ENCODE measurements at regions not wholly inside any gene's neighbourhood (a gene's known extent, or its start where the extent isn't known, plus 50 kb on each side); places are given as distances from the start of the nearest gene placed in this dataset.

GRCh38 chr1:87723193-87723592 is 394.5 kb downstream of the LMO4 start:
- Histone ChIP-seq H3K9me3 (ENCODE audit: severe bottlenecking) (no peaks in the 10 kb centered on the region), H3K27ac (ENCODE audit: poor library complexity, severe bottlenecking) (no peak overlapping the region), H3K36me3 (ENCODE audit: low read depth) (no peaks in the 10 kb centered on the region), H3K4me3 (ENCODE audit: severe bottlenecking) (no peak overlapping the region), H3K4me1 (ENCODE audit: insufficient read depth, poor library complexity, severe bottlenecking) (no peaks in the 10 kb centered on the region), H3K27me3 (ENCODE audit: insufficient read depth, poor library complexity, severe bottlenecking) (no peaks in the 10 kb centered on the region)
- no peak for TF ChIP-seq CTCF (IDR thresholded peaks at IDR 0.05; ENCODE audit: poor library complexity, severe bottlenecking)
- no peak for DNase-seq (ENCODE audit: low spot score)
- ATAC-seq (ENCODE audit: low read depth), result no peak

- H3K27ac ChIP-seq (ENCODE audit: poor library complexity, severe bottlenecking), result no peak overlapping the region
- ATAC-seq (ENCODE audit: low read depth) (peak; percentile 33; the same call in 1 of the 3 replicates), DNase-seq (ENCODE audit: low spot score) (no peak)
- no peaks in the 10 kb centered on the region for H3K36me3 ChIP-seq (ENCODE audit: low read depth)
- no peaks in the 10 kb centered on the region for H3K9me3 ChIP-seq (ENCODE audit: severe bottlenecking)
- no peak overlapping the region for H3K4me3 ChIP-seq (ENCODE audit: severe bottlenecking)
- no peak for TF ChIP-seq CTCF (IDR thresholded peaks at IDR 0.05; ENCODE audit: poor library complexity, severe bottlenecking)
- H3K27me3 ChIP-seq (ENCODE audit: insufficient read depth, poor library complexity, severe bottlenecking), result no peaks in the 10 kb centered on the region
- H3K4me1 ChIP-seq (ENCODE audit: insufficient read depth, poor library complexity, severe bottlenecking), result no peaks in the 10 kb centered on the region
Measured at GRCh38 chr1:87728169-87728568, 399.5 kb downstream of the LMO4 start.

- Histone ChIP-seq H3K36me3 (ENCODE audit: low read depth) (no peaks in the 10 kb centered on the region), H3K4me3 (ENCODE audit: severe bottlenecking) (no peak overlapping the region), H3K27me3 (ENCODE audit: insufficient read depth, poor library complexity, severe bottlenecking) (no peaks in the 10 kb centered on the region), H3K27ac (ENCODE audit: poor library complexity, severe bottlenecking) (no peak overlapping the region), H3K4me1 (ENCODE audit: insufficient read depth, poor library complexity, severe bottlenecking) (no peaks in the 10 kb centered on the region), H3K9me3 (ENCODE audit: severe bottlenecking) (no peaks in the 10 kb centered on the region)
- no peak for DNase-seq (ENCODE audit: low spot score)
- no peak for ATAC-seq (ENCODE audit: low read depth)
- no peak for TF ChIP-seq CTCF (IDR thresholded peaks at IDR 0.05; ENCODE audit: poor library complexity, severe bottlenecking)
Measured at GRCh38 chr1:87730274-87731216, 401.9 kb downstream of the LMO4 start.

- H3K27me3 ChIP-seq (ENCODE audit: insufficient read depth, poor library complexity, severe bottlenecking), result no peaks in the 10 kb centered on the region
- no peak overlapping the region for H3K4me3 ChIP-seq (ENCODE audit: severe bottlenecking)
- no peak overlapping the region for H3K27ac ChIP-seq (ENCODE audit: poor library complexity, severe bottlenecking)
- no peaks in the 10 kb centered on the region for H3K36me3 ChIP-seq (ENCODE audit: low read depth)
- TF ChIP-seq CTCF (IDR thresholded peaks at IDR 0.05; ENCODE audit: poor library complexity, severe bottlenecking), result no peak
- DNase-seq (ENCODE audit: low spot score) (no peak), ATAC-seq (ENCODE audit: low read depth) (no peak)
- H3K9me3 ChIP-seq (ENCODE audit: severe bottlenecking), result no peaks in the 10 kb centered on the region
- H3K4me1 ChIP-seq (ENCODE audit: insufficient read depth, poor library complexity, severe bottlenecking), result no peaks in the 10 kb centered on the region
Measured at GRCh38 chr1:87733386-87733785, 404.7 kb downstream of the LMO4 start.

- no peak for TF ChIP-seq CTCF (IDR thresholded peaks at IDR 0.05; ENCODE audit: poor library complexity, severe bottlenecking)
- ATAC-seq (ENCODE audit: low read depth), result no peak
- H3K27ac ChIP-seq (ENCODE audit: poor library complexity, severe bottlenecking), result no peak overlapping the region
- no peak for DNase-seq (ENCODE audit: low spot score)
- H3K36me3 ChIP-seq (ENCODE audit: low read depth), result no peaks in the 10 kb centered on the region
- H3K9me3 ChIP-seq (ENCODE audit: severe bottlenecking), result no peaks in the 10 kb centered on the region
- no peak overlapping the region for H3K4me3 ChIP-seq (ENCODE audit: severe bottlenecking)
- H3K4me1 ChIP-seq (ENCODE audit: insufficient read depth, poor library complexity, severe bottlenecking), result no peaks in the 10 kb centered on the region
- no peaks in the 10 kb centered on the region for H3K27me3 ChIP-seq (ENCODE audit: insufficient read depth, poor library complexity, severe bottlenecking)
Measured at GRCh38 chr1:87735750-87736149, 407.1 kb downstream of the LMO4 start.

Measured in RWPE2 (cell line).